H1 (cell line): ENCODE measurements at regions not wholly inside any gene's neighbourhood (a gene's known extent, or its start where the extent isn't known, plus 50 kb on each side); places are given as distances from the start of the nearest gene placed in this dataset.

Experiments
- RNF2 ChIP-seq: fragments of 200-900, 300-1000 bp; sonication (generic); IDR thresholded peaks from 2 replicates; pipeline ENCODE4 v1.7.1; 2016; ENCODE audit warnings: borderline replicate concordance, low read depth, mild to moderate bottlenecking, antibody characterized with exemption, low read length; ENCODE audit not compliant: poor library complexity, severe bottlenecking; ENCODE audit errors: missing control alignments

GRCh38 chr6:74167976-74168375 is 472.0 kb downstream of the CD109 start (continued):
- TF ChIP-seq RNF2: no peak
